Cardiac fibroblast (primary cell): ENCODE measurements at regions not wholly inside any gene's neighbourhood (a gene's known extent, or its start where the extent isn't known, plus 50 kb on each side); places are given as distances from the start of the nearest gene placed in this dataset.

Experiments used
- DNase-seq, 2 donors: peaks; one replicate each; pipeline versions ENCODE4 v3.0.0 to v3.0.0-alpha.2; 2010; ENCODE audit warnings: low read depth in 2 of 2
- H3K4me3 ChIP-seq, 2 donors: replicated peaks in 1 of 2; 1 replicate in 1 of 2; 2 replicates in 1 of 2; pipeline ENCODE4 v1.5.1; 2011; ENCODE audit warnings: low read depth in 2 of 2, low read length in 2 of 2, mild to moderate bottlenecking in 2 of 2, moderate library complexity in 1 of 2
- TF ChIP-seq, protein P1 (sequence below): IDR thresholded peaks from one replicate; pipeline ENCODE4 v1.5.1; 2011; ENCODE audit warnings: low read depth, mild to moderate bottlenecking, low read length, inconsistent platforms

DNA sequence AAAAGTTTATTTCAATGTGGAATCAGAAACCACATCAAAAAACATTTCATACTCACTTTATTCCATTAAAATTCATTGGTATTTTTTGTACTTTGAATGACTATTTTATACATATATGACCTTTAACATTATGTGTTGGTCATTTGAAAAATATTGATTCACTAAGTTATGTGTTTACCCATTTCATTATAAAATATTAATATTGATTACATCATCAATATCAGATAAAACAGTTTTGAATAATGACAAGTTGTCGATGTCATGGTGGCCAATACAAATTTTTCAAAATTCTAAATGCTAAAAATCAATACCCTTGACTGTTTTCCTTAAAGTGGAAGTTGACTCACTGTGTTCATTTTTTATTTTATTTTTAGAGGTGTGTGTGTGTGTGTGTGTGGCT lies 239.7 kb upstream of the ROBO1 start:
- no peak for DNase-seq
- TF ChIP-seq, protein P1, sequence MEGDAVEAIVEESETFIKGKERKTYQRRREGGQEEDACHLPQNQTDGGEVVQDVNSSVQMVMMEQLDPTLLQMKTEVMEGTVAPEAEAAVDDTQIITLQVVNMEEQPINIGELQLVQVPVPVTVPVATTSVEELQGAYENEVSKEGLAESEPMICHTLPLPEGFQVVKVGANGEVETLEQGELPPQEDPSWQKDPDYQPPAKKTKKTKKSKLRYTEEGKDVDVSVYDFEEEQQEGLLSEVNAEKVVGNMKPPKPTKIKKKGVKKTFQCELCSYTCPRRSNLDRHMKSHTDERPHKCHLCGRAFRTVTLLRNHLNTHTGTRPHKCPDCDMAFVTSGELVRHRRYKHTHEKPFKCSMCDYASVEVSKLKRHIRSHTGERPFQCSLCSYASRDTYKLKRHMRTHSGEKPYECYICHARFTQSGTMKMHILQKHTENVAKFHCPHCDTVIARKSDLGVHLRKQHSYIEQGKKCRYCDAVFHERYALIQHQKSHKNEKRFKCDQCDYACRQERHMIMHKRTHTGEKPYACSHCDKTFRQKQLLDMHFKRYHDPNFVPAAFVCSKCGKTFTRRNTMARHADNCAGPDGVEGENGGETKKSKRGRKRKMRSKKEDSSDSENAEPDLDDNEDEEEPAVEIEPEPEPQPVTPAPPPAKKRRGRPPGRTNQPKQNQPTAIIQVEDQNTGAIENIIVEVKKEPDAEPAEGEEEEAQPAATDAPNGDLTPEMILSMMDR, result no peak
- H3K4me3 ChIP-seq, result no peak overlapping the region

DNA sequence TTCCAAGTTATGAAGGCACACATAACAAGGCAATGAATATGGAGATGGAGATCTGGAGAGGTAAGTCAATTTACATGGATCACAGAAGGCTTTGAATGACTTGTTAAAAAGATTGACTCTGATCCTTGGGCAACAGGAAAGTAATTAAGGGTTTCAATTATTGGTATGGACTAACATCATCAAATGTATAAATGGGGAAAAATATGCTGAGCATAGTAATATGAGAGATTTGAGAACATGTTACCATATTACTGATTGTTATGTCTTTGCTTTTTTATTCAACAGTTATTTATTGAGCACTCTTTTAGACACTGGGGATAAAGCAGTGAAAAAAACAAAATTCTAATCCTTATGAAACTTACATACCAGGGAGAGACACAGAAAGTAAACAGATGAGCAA lies 238.5 kb upstream of the ROBO1 start:
- TF ChIP-seq, protein P1, result no peak
- H3K4me3 ChIP-seq, result no peak overlapping the region
- no peak for DNase-seq

DNA sequence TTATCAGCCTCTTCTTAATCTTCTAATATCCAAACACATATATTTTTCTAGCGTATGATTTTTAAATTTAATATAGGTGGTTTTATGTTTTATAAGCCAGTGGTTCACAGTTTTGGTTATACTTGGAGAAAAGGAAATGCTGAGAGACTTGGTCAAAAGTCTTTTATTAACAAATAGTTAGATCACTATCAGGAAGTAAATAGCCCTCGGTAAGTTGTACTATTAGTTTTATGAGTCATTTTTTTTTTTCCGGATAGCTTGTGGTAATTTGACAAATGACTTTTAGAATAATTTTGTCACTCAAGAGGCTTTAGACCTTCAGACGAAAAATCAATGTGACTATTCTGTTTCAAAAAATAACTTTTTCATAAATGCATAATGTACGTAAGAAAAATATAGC lies 232.2 kb upstream of the ROBO1 start:
- TF ChIP-seq, protein P1, result no peak
- DNase-seq, result peak in 1 of 2 donors; percentile 13
- no peak overlapping the region for H3K4me3 ChIP-seq

DNA sequence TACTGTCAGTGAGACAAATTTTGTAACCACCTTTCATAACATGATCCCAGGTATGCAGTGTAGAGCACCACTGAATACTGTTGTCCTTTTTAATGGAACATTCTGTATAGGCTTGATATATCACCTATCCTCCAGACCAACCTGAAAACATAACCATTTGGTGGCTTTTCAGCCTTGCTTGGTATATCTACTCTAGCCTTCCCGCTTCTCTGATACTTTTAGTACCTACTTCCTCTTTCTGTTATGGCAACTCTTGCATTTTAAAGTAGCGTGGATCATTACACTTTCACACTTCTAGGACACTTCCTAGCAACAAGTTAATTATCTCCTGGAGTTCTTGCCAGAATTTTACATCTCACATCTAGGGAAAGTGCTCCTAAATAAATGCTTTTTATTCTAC lies 226.6 kb upstream of the ROBO1 start:
- TF ChIP-seq, protein P1, result no peak
- DNase-seq, result no peak
- no peak overlapping the region for H3K4me3 ChIP-seq

DNA sequence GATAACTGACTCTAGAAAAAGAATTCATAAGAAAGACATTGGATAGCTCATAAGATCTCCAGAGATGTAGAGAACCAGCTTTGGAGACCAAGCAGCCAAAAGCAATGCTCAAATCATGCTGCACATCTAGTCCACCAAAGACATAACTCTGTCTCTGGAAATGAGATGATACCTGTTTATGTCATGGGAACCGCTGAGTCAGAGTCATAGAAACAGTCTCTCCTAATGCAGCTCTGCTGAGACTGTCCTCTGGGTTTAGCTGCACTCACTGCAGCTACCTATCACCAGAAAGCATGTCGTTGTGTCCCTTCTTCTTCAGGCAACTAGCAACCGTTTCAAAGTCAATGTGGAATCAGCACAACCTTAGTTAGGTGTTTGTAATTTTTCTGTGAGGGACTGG lies 218.5 kb upstream of the ROBO1 start:
- TF ChIP-seq, protein P1, result no peak
- H3K4me3 ChIP-seq, result no peak overlapping the region
- no peak for DNase-seq

DNA sequence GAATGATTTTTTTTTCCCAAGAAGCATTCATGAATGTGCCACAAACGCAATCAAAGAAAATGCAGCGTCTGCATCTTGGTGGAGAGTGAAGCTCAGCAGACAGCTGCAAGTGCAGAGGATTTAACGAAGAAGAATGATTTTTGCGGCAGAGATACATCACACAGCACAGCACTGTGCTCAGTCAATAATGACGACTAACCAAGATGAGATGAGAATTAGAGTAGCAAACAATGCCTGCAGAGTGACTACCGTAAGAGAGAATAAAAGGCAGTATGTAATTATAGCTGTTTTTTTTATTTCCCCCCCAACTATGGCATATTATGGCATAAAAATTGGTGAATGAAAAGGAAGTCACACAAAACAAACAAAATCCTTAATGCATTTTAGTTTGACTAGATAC lies 218.0 kb upstream of the ROBO1 start:
- TF ChIP-seq, protein P1, result no peak
- no peak overlapping the region for H3K4me3 ChIP-seq
- DNase-seq, result no peak

DNA sequence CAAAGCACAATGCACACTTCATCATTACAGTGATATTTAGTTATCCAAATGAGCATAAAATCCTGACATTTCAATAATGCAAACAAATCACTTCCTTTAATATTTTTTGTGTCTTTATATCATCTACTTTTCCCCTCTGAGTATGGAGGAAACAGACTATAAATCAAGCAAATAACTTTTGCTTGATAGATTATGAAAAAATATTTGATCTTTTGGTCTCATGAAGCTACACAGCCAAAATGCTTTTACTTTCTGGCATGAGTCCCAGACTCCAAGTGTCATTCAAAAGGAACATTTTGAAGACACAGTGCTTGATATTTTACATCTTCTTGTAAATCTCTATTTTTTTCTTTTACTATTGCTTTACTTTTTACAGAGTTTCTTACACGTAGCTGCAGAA lies 215.3 kb upstream of the ROBO1 start:
- peak in 1 of 2 donors; percentile 2 for DNase-seq
- TF ChIP-seq, protein P1, result no peak

More for the DNA sequence above, 215.3 kb upstream of the ROBO1 start:
- no peak overlapping the region for H3K4me3 ChIP-seq
